CD4-positive, CD25-positive, alpha-beta regulatory T cell (primary cell): ENCODE measurements at regions not wholly inside any gene's neighbourhood (a gene's known extent, or its start where the extent isn't known, plus 50 kb on each side); places are given as distances from the start of the nearest gene placed in this dataset.
A peak's percentile ranks its signal among the peaks of the same experiment; 100 is the strongest.

ENCODE experiments used
- ATAC-seq, 2 donors: fragments of 150-1000 bp; cut with Tn5 transposase; one replicate each; pipeline ENCODE4 v1.10.0; 2021; ENCODE audit warnings: low read depth in 2 of 2, moderate number of reproducible peaks in 2 of 2, moderate library complexity in 1 of 2
- DNase-seq, 3 donors: peaks; one replicate each; pipeline versions ENCODE4 v3.0.0 to v3.0.0-alpha.2; 2012 to 2022; ENCODE audit warnings: mixed read lengths in 1 of 3
- H3K27ac ChIP-seq: one replicate; pipeline ENCODE4 v1.7.0; 2013; ENCODE audit warnings: mild to moderate bottlenecking, low read length; ENCODE audit not compliant: insufficient read depth, poor library complexity, severe bottlenecking
- H3K27me3 ChIP-seq: one replicate; pipeline ENCODE4 v1.7.0; 2013; ENCODE audit warnings: low read length; ENCODE audit not compliant: control insufficient read depth, insufficient read depth
- H3K36me3 ChIP-seq: one replicate; pipeline ENCODE4 v1.7.0; 2013; ENCODE audit warnings: mild to moderate bottlenecking, low read length, moderate library complexity; ENCODE audit not compliant: control insufficient read depth, insufficient read depth
- H3K4me1 ChIP-seq: 2 replicates; pipeline ENCODE4 v1.7.0; 2013; ENCODE audit warnings: mild to moderate bottlenecking, low read length; ENCODE audit not compliant: insufficient read depth, control insufficient read depth, poor library complexity, severe bottlenecking
- H3K4me3 ChIP-seq: one replicate; pipeline ENCODE4 v1.7.0; 2013; ENCODE audit warnings: low read depth, mild to moderate bottlenecking, low read length, moderate library complexity
- H3K9me3 ChIP-seq, 2 experiments: 1 replicate in 1 of 2; 2 replicates in 1 of 2; pipeline ENCODE4 v1.7.0; 2013; ENCODE audit warnings: low read length in 2 of 2, mild to moderate bottlenecking in 1 of 2, moderate library complexity in 1 of 2; ENCODE audit not compliant: control insufficient read depth in 2 of 2
- H3K27ac Mint-ChIP-seq, 3 donors: one replicate each; pipeline ENCODE4 v1.8.0; 2020 to 2022; ENCODE audit warnings: mild to moderate bottlenecking in 3 of 3, mixed read lengths in 3 of 3, moderate library complexity in 2 of 3
- H3K27me3 Mint-ChIP-seq: one replicate; pipeline ENCODE4 v1.8.0; 2022; ENCODE audit warnings: mild to moderate bottlenecking, mixed read lengths
- H3K36me3 Mint-ChIP-seq: one replicate; pipeline ENCODE4 v1.8.0; 2020; ENCODE audit warnings: mixed read lengths
- H3K4me1 Mint-ChIP-seq, 4 donors: one replicate each; pipeline ENCODE4 v1.8.0; 2020 to 2022; ENCODE audit warnings: mixed read lengths in 4 of 4, mild to moderate bottlenecking in 1 of 4
- H3K4me3 Mint-ChIP-seq, 4 donors: one replicate each; pipeline ENCODE4 v1.8.0; 2020 to 2022; ENCODE audit warnings: mild to moderate bottlenecking in 4 of 4, mixed read lengths in 4 of 4, moderate library complexity in 3 of 4
- H3K9me3 Mint-ChIP-seq, 7 donors: one replicate each; pipeline ENCODE4 v1.8.0; 2020 to 2022; ENCODE audit warnings: mixed read lengths in 7 of 7, mild to moderate bottlenecking in 3 of 7, moderate library complexity in 2 of 7

- peaks cover 5 to 18% (median 12%) of the 10 kb centered on the region in 4 donors for H3K4me1 Mint-ChIP-seq
- H3K36me3 ChIP-seq: no peaks in the 10 kb centered on the region
Measured at GRCh38 chr15:95825671-95826411, 504.7 kb upstream of the NR2F2 start.

GRCh38 chr15:95826412-95827195, 503.9 kb upstream of the NR2F2 start:
- DNase-seq (peak in 2 of 3 donors; percentile 16 to 37), ATAC-seq (peak; percentile 66 to 70)
- no peaks in the 10 kb centered on the region for H3K36me3 ChIP-seq
- peaks cover 0 to 4% (median 0%) of the 10 kb centered on the region in 7 donors for H3K9me3 Mint-ChIP-seq
- no peak overlapping the region for H3K27ac Mint-ChIP-seq
- H3K4me3 Mint-ChIP-seq: no peak overlapping the region
- H3K4me1 Mint-ChIP-seq: peaks cover 5 to 23% (median 12%) of the 10 kb centered on the region in 4 donors
- no peak overlapping the region for H3K4me3 ChIP-seq
- no peak overlapping the region for H3K27ac ChIP-seq
- no peaks in the 10 kb centered on the region for H3K27me3 Mint-ChIP-seq
- H3K9me3 ChIP-seq: no peaks in the 10 kb centered on the region
- H3K27me3 ChIP-seq: no peaks in the 10 kb centered on the region
- no peaks in the 10 kb centered on the region for H3K36me3 Mint-ChIP-seq
- H3K4me1 ChIP-seq: no peaks in the 10 kb centered on the region

More at GRCh38 chr15:95825671-95826411, 504.7 kb upstream of the NR2F2 start:
- no peaks in the 10 kb centered on the region for H3K9me3 ChIP-seq
- Mint-ChIP-seq H3K9me3 (peaks cover 0 to 4% (median 0%) of the 10 kb centered on the region in 7 donors), H3K27ac (peak overlapping the region in 1 of 3 donors; percentile 71), H3K36me3 (no peaks in the 10 kb centered on the region), H3K27me3 (no peaks in the 10 kb centered on the region), H3K4me3 (no peak overlapping the region)
- H3K27me3 ChIP-seq: no peaks in the 10 kb centered on the region
- H3K27ac ChIP-seq: no peak overlapping the region
- no peak overlapping the region for H3K4me3 ChIP-seq
- no peaks in the 10 kb centered on the region for H3K4me1 ChIP-seq
- DNase-seq (no peak), ATAC-seq (no peak)

- Histone ChIP-seq H3K4me1 (no peaks in the 10 kb centered on the region), H3K36me3 (no peaks in the 10 kb centered on the region), H3K27ac (no peak overlapping the region), H3K4me3 (no peak overlapping the region), H3K27me3 (no peaks in the 10 kb centered on the region), H3K9me3 (no peaks in the 10 kb centered on the region)
- Mint-ChIP-seq H3K27me3 (no peaks in the 10 kb centered on the region), H3K4me1 (peaks cover 5 to 24% (median 12%) of the 10 kb centered on the region in 4 donors), H3K4me3 (no peak overlapping the region), H3K27ac (no peak overlapping the region), H3K36me3 (no peaks in the 10 kb centered on the region), H3K9me3 (peaks cover 0 to 4% (median 0%) of the 10 kb centered on the region in 7 donors)
- ATAC-seq: no peak
- no peak for DNase-seq
Measured at GRCh38 chr15:95829062-95829461, 501.4 kb upstream of the NR2F2 start.

GRCh38 chr15:95830281-95830680, 500.2 kb upstream of the NR2F2 start:
- Mint-ChIP-seq H3K27me3 (no peaks in the 10 kb centered on the region), H3K4me1 (peaks cover 5 to 24% (median 15%) of the 10 kb centered on the region in 4 donors), H3K36me3 (no peaks in the 10 kb centered on the region), H3K4me3 (no peak overlapping the region), H3K27ac (no peak overlapping the region), H3K9me3 (peaks cover 0 to 4% (median 0%) of the 10 kb centered on the region in 7 donors)
- ATAC-seq: no peak
- Histone ChIP-seq H3K4me1 (no peaks in the 10 kb centered on the region), H3K27ac (no peak overlapping the region), H3K9me3 (no peaks in the 10 kb centered on the region), H3K36me3 (no peaks in the 10 kb centered on the region), H3K4me3 (no peak overlapping the region), H3K27me3 (no peaks in the 10 kb centered on the region)
- no peak for DNase-seq

- Histone ChIP-seq H3K4me1 (no peaks in the 10 kb centered on the region), H3K9me3 (no peaks in the 10 kb centered on the region), H3K27me3 (no peaks in the 10 kb centered on the region), H3K27ac (no peak overlapping the region), H3K4me3 (no peak overlapping the region), H3K36me3 (no peaks in the 10 kb centered on the region)
- DNase-seq: no peak
- Mint-ChIP-seq H3K27ac (no peak overlapping the region), H3K9me3 (peaks cover 0 to 1% (median 0%) of the 10 kb centered on the region in 7 donors), H3K27me3 (no peaks in the 10 kb centered on the region), H3K4me1 (peaks cover 0 to 11% (median 8%) of the 10 kb centered on the region in 4 donors), H3K36me3 (no peaks in the 10 kb centered on the region), H3K4me3 (no peak overlapping the region)
- no peak for ATAC-seq
Measured at GRCh38 chr15:95832668-95833067, 497.8 kb upstream of the NR2F2 start.

- Mint-ChIP-seq H3K9me3 (peaks cover 0 to 1% (median 0%) of the 10 kb centered on the region in 7 donors), H3K4me1 (peaks cover 6 to 21% (median 15%) of the 10 kb centered on the region in 4 donors), H3K36me3 (no peaks in the 10 kb centered on the region), H3K4me3 (no peak overlapping the region), H3K27ac (no peak overlapping the region), H3K27me3 (no peaks in the 10 kb centered on the region)
- no peaks in the 10 kb centered on the region for H3K27me3 ChIP-seq
- H3K36me3 ChIP-seq: no peaks in the 10 kb centered on the region
- DNase-seq (no peak), ATAC-seq (no peak)
- H3K27ac ChIP-seq: no peak overlapping the region
- peaks cover 14% of the 10 kb centered on the region for H3K4me1 ChIP-seq
- H3K9me3 ChIP-seq: no peaks in the 10 kb centered on the region
- no peak overlapping the region for H3K4me3 ChIP-seq
Measured at GRCh38 chr15:95834028-95834804, 496.3 kb upstream of the NR2F2 start.

GRCh38 chr15:95836536-95836935, 494.0 kb upstream of the NR2F2 start:
- H3K27me3 ChIP-seq: no peaks in the 10 kb centered on the region
- H3K27ac Mint-ChIP-seq: no peak overlapping the region

More at GRCh38 chr15:95836536-95836935, 494.0 kb upstream of the NR2F2 start:
- H3K4me1 ChIP-seq: peaks cover 33% of the 10 kb centered on the region
- DNase-seq (no peak), ATAC-seq (no peak)
- peaks cover 15 to 42% (median 29%) of the 10 kb centered on the region in 4 donors for H3K4me1 Mint-ChIP-seq
- H3K9me3 Mint-ChIP-seq: peaks cover 0 to 2% (median 0%) of the 10 kb centered on the region in 7 donors
- H3K9me3 ChIP-seq: no peaks in the 10 kb centered on the region
- no peak overlapping the region for H3K4me3 Mint-ChIP-seq
- H3K27ac ChIP-seq: no peak overlapping the region
- no peak overlapping the region for H3K4me3 ChIP-seq
- no peaks in the 10 kb centered on the region for H3K27me3 Mint-ChIP-seq
- H3K36me3 Mint-ChIP-seq: no peaks in the 10 kb centered on the region
- H3K36me3 ChIP-seq: no peaks in the 10 kb centered on the region
